GM21576 (cell line): ENCODE measurements at regions not wholly inside any gene's neighbourhood (a gene's known extent, or its start where the extent isn't known, plus 50 kb on each side); places are given as distances from the start of the nearest gene placed in this dataset.

ENCODE experiments used
- ATAC-seq: cut with Tn5 transposase; IDR thresholded peaks from one replicate; pipeline ENCODE4 v1.9.1; 2021; ENCODE audit warnings: mild to moderate bottlenecking, moderate library complexity; ENCODE audit not compliant: unreplicated experiment

DNA sequence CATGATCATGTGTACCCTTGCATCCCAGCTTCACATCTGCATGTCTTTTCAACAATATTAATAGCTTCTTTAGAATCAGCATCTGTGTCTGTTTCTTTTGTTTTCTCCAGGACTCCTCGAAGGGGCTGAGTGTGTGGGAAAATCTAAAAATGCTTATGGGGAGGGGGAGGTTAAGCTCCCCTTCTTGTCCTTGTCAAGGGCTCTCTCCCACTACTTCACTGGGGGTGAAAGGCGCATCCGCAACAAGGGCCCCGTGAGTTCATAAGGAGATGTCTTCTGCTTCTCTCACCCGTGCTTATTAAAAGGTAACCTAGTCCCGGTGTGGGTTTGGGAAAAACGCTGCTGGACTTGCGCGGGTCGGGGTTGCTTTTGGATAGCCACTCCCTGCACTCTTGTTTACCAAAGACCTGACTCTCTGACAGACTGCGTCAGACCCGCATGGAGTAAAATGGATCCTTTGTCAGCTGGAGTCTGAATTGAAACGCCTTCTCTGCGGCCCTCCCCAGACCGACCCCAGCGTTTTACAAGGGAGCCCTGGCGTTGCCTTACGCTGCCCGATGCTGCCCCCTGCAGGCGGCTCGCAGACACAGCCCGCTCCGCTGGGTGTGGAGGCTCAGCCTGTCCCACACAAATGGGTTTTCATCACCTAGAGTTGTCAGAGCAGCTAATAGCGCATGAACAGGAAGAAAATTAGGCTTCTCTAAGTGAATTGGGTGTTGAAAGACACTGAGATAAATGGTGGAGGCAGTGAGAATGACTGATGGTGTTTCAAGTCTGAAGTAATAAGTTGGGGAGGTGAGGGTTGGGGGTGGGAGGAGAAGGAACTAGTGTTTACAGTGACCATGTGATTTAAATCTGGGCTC is 53.8 kb downstream of the IER5 start:
- ATAC-seq: peak; percentile 70

DNA sequence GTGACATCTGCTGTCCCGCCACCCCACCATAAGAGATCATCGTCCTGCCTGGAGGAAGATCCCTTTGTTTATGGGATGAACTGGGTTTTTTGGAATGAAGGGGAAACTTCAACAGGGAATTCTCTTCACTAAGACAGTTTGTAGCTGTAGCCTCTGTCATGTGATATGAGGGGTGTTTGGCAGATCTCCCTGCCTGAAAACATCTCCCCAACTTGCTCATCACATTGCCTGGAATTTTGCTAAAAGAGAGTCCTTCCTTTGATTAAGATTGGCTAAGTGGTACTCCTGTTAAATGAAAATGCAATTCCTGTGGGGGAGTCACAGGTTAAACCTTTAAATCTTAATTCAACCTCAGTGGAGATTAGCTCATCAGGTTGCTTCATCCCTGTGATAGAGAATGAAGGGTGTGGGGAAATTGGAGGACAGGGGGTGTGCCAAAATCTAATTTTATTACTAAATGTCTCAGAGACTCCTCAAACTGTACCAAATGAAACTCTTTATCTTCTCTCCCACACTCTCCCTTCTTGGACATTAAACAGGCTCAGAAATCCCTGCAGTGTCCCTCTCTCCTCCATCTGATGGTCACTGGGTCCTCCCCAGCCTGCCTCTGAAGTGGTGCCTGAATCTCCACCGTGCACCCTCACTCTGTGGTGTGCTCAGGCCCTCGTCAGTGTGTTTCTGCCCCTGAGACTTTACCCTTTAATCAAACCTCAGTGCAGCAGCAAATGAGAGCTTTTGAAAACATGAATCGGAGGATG is 54.8 kb downstream of the IER5 start:
- no peak for ATAC-seq

- no peak for ATAC-seq
Observed at GRCh38 chr1:181144238-181144637, 55.7 kb downstream of the IER5 start.

GRCh38 chr1:181148636-181149035 is 60.1 kb downstream of the IER5 start:
- no peak for ATAC-seq

- ATAC-seq: peak; percentile 75
Observed at GRCh38 chr1:181149326-181150125, 61.0 kb downstream of the IER5 start.

DNA sequence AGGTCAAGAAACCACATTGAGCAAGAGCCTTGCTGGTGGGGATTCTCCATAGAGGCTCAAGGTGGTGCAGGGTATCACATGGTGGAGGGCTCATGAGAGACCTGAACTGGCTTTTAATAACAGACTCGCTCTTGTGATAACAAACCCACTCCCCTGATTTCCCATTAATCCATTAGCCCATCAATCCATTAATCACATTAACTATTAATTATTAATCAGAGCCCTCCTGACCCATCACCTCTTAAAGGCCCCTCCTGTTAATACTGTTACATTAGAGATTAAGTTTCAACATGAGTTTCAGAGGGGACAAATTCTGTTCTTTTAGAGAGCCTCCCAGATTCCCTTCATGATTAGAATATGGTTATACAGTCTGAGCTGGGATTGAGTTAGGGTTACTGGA is 61.8 kb downstream of the IER5 start:
- ATAC-seq: no peak

DNA sequence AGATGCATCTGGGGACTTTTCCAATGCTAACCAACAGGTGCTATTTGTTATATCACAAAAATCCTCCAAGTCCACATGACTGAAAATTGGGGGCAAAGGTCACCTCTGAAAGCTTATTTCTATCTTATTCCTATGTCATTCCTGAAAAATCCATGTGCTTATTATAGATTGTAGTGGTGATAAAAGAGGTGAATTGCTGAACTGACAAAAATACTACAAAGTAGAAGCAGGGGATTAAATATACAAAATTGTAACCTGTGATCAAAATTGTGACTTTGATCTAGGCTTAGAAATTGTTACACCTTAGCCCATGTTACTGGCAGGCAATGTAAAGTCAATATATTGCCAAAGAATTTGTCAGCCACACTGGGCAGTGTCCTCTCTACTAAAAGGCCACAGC is 62.3 kb downstream of the IER5 start:
- no peak for ATAC-seq

DNA sequence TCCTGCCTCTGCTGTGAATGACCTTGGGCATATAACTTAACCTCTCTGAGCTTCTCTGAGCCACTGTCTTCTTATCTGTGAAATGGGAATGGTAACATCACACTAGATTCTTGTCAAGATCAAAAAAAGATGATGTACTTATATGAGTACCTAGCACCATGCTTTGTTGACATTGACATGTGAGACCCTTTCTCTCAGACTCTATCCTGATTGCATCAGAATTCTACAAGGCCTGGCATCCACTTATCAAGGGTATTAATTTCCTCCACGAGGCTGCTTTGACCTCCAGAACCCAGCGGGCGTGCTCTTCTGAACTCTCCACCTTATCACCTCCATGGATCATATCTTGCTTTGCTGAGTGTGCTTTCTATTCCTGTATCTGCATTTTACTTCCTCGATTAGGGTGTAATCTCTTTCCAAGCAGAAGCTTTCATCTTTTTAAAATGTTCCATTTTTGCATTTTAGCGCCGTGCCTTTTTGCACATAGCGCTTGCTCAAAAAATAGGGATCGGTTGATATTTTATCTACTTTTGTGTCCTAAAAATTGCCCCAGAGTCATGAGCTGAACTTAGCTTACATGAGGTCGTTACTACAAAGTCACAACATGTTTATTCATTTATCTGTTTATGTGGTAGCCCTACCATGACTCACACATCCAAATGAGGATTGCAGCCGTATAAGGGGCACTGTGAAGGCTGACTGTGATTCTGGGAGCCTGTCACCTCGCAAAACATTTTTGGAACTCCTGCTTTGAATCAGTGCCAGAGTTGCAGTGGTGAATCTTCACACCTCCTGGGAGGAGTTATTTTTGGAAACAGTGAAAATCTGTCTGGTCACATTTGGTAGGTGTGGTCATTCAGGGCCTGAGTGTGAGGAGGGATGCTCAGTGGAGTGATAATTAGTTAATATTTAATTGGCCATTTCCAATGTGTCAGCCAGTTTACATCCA is 63.2 kb downstream of the IER5 start:
- ATAC-seq: no peak

DNA sequence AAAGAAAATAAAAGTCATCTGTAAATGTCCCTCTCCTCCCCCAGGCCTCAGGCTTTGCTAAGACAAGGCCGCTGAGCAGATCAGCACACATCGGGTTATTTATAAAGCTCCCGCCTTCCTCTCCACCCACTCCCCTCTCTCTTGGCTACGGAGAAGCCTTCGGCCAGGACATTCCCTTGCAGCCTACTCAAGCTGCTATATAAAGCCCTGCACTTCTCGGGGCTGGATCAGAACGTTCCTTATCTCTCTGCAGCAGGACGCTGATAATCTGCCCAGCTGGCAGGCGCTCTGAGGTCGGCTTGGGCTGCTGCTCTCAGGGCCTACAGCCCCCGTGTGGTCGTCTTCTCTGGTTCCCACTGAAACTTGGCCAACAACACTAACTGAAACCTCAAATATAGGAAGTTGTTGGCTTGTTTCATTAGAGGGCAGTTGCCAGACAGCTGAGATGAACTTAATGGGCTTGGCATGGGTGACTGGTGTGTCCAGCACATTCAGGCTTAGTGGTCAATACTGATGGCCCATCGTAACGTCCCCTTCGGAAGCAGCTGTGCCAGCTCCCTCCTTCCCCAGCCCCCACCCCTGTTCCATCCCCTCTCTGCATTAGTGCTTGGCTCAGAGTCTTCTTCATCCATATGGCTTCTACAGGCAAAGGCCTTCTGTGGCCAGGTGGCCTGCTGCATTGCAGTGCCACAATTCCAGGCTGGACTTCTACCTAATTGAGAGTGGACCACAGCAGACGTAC is 64.6 kb downstream of the IER5 start:
- ATAC-seq: peak; percentile 71

DNA sequence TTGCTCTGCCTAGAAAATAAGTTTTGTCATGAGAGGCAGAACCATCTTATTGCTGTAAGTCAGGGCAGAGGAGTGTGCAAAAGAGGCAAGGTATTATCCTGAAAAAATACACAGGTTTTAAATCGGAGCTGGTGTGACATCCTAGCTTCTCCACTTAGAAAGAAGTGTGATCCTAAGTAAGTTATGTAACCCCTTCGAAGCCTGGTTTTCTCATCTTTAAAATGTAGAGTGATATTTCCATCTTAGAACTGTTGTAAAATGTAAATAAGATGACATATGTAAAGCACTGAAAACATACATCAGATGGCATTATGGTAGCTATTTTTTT is 65.1 kb downstream of the IER5 start:
- no peak for ATAC-seq

DNA sequence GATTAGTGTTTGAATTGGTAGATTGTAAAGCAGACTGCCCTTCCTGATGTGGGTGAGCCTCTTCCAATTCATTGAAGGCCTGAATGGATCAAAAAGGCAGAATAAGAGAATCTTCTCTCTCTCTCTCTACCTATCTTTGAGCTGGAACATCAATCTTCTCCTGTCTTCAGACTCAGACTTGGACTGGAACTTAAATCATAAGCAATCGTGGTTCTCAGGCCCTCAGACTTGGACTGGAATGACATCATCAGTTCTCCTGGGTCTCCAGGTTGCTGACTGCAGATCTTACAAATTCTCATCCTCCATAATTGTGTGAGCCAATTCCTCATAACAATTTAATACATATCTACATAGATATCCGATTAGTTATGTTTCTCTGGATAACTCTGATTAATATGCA is 66.8 kb downstream of the IER5 start:
- no peak for ATAC-seq

- ATAC-seq: no peak
Observed at GRCh38 chr1:181159451-181160140, 71.1 kb downstream of the IER5 start.

GRCh38 chr1:181160322-181160721 is 71.8 kb downstream of the IER5 start:
- no peak for ATAC-seq

DNA sequence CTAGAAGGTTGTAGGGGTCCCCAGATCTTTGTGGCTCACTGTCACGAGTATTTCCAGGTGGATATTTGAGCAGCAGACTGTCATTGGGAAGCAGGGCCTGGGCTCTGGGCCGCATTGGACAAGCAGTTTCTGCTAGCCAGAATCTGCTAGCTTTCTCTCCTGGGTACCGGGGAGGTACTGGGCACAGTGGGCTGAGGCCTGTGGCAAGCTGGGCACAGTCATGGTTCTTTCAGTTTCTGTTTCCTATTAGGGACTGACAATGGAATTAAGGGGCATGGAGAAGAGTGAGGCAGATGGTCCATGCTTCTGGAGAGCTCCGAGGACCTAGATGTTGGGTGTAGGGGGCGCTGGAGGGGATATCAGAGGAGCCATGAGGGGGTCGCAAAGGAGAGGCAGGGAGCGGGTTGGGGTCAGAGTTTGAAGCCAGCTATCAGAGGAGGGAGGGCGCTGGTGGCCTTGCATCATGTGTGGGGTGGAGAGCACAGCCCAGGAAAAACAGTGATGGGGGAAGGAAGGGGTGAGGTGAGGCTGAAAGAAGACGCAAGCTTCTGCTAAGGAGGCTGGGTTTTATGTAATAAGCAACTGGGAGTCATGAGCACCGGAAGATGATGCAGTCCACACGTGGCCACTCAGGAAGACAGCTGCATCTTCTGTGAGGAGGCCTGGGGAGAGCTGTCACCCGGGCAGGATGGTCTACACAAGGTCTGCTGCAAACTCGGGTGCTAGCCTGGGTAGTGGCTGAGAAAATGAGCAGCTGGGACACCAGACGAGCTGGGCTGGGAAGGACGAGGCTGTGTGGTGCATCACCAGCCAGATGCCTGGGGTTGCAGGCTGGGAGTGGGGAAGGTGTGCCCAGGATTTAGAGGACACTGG is 72.7 kb downstream of the IER5 start:
- ATAC-seq: no peak

DNA sequence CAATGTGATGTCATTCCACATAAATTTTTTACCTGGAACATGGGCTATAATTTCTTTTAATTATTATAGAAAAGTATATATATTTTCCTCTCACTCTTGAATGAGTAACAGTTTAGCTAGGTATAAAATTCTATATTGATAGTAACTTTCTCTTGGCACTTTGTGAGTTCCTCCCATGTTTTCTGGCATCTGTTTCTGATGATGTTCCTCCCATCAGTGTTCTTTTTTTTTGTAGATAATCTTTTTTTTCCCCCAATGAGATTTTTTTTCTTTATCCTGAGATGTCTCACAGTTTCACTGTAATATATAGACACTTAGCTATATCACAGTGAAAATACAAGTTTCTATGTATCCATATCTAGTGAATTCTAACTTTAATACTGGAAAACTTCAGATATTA is 75.2 kb downstream of the IER5 start:
- no peak for ATAC-seq

- ATAC-seq: peak; percentile 99
Observed at GRCh38 chr1:181166377-181167196, 78.1 kb downstream of the IER5 start.

- no peak for ATAC-seq
Observed at GRCh38 chr1:181169281-181169865, 80.9 kb downstream of the IER5 start.
